ENCODE measurements at regions not wholly inside any gene's neighbourhood (a gene's known extent, or its start where the extent isn't known, plus 50 kb on each side); places are given as distances from the start of the nearest gene placed in this dataset.

DNA sequence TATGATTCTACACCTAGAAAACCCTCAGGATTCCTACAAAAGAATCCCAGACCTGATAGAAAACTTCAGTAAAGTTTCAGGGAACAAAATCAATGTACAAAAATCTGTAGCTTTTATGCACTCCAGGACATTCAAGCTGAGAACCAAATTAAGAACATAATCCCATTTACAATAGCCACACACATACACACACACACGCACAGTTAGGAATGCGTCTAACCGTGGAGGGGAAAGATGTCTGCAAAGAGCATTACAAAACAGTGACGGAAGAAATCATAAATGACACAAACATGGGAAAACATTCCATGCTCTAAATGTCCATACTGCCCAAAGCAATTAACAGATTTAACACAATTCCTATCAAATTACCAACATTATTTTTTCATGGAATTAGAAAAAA lies 51.4 kb upstream of the CAST start:
- H2AFZ ChIP-seq (ENCODE audit: low read length), result no peak overlapping the region
- no peaks in the 10 kb centered on the region for H3K9me2 ChIP-seq (replicated peaks; ENCODE audit: low read depth, low read length)
- H3K9ac ChIP-seq (ENCODE audit: low read depth, low read length, poor library complexity, severe bottlenecking), result no peak overlapping the region
- H3K79me2 ChIP-seq (ENCODE audit: insufficient read depth, low read length), result no peaks in the 10 kb centered on the region
- no peak overlapping the region for H3K4me2 ChIP-seq (ENCODE audit: low read depth, low read length, poor library complexity, severe bottlenecking)
- no peaks in the 10 kb centered on the region for H4K20me1 ChIP-seq (ENCODE audit: insufficient read depth, low read length, poor library complexity, severe bottlenecking)
- H3K9me3 ChIP-seq (ENCODE audit: insufficient read depth, low read depth, low read length), result no peaks in the 10 kb centered on the region; the same call in 1 of the 2 replicates
- H3K36me3 ChIP-seq (ENCODE audit: insufficient read depth, low read length), result no peaks in the 10 kb centered on the region
- TF ChIP-seq CTCF (conservative IDR thresholded peaks at IDR 0.05; ENCODE audit: low read length) (no peak), EZH2phosphoT487 (IDR thresholded peaks at IDR 0.05; ENCODE audit: borderline replicate concordance) (no peak)
- H3K4me1 ChIP-seq (ENCODE audit: insufficient read depth, low read length, poor library complexity, severe bottlenecking), result peaks cover 4% of the 10 kb centered on the region
- H3K4me3 ChIP-seq (ENCODE audit: low read length, poor library complexity, severe bottlenecking), result no peak overlapping the region
- H3F3A ChIP-seq (ENCODE audit: low read depth), result no peaks in the 10 kb centered on the region
- no peaks in the 10 kb centered on the region for H3K27me3 ChIP-seq (ENCODE audit: insufficient read depth, low read length, poor library complexity, severe bottlenecking)

DNA sequence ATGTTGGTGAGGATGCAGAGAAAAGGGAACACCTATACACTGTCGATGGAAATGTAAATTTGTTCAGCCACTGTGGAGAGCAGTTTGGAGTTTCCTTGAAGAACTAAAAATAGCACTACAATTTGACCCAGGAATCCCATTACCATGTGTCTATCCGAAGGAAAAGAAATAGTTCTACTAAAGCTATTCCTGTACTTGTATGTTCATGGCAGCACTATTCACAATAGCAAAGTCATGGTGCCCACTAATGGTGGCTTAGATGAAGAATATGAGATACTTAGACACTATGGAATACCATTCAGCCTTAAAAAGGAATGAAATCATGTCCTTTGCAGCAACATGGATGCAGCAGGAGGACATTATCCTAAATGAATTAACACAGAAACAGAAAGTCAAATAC lies 50.2 kb upstream of the CAST start:
- Histone ChIP-seq H3K27me3 (ENCODE audit: insufficient read depth, low read length, poor library complexity, severe bottlenecking) (no peaks in the 10 kb centered on the region), H3K4me1 (ENCODE audit: insufficient read depth, low read length, poor library complexity, severe bottlenecking) (peaks cover 4% of the 10 kb centered on the region), H3K79me2 (ENCODE audit: insufficient read depth, low read length) (no peaks in the 10 kb centered on the region), H3K4me2 (ENCODE audit: low read depth, low read length, poor library complexity, severe bottlenecking) (no peak overlapping the region), H2AFZ (ENCODE audit: low read length) (no peak overlapping the region), H4K20me1 (ENCODE audit: insufficient read depth, low read length, poor library complexity, severe bottlenecking) (no peaks in the 10 kb centered on the region), H3K36me3 (ENCODE audit: insufficient read depth, low read length) (no peaks in the 10 kb centered on the region), H3K9ac (ENCODE audit: low read depth, low read length, poor library complexity, severe bottlenecking) (no peak overlapping the region), H3K4me3 (ENCODE audit: low read length, poor library complexity, severe bottlenecking) (no peak overlapping the region), H3F3A (ENCODE audit: low read depth) (no peaks in the 10 kb centered on the region), H3K9me3 (ENCODE audit: insufficient read depth, low read depth, low read length) (no peaks in the 10 kb centered on the region; the same call in 1 of the 2 replicates), H3K9me2 (replicated peaks; ENCODE audit: low read depth, low read length) (no peaks in the 10 kb centered on the region)
- TF ChIP-seq CTCF (conservative IDR thresholded peaks at IDR 0.05; ENCODE audit: low read length) (no peak), EZH2phosphoT487 (IDR thresholded peaks at IDR 0.05; ENCODE audit: borderline replicate concordance) (no peak)

Measured in Loucy (cell line).